Ascending aorta (tissue), 2 donors: ENCODE measurements at regions not wholly inside any gene's neighbourhood (a gene's known extent, or its start where the extent isn't known, plus 50 kb on each side); places are given as distances from the start of the nearest gene placed in this dataset.
A peak's percentile ranks its signal among the peaks of the same experiment; 100 is the strongest.

Experiments used
- DNase-seq, 2 donors: peaks; one replicate each; pipeline ENCODE4 v3.0.0-alpha.2; 2019; ENCODE audit warnings: low spot score in 2 of 2
- H3K27ac ChIP-seq, 2 donors: fragments of 200-600 bp; sonication (generic); one replicate each; pipeline ENCODE4 v1.5.1; 2016 to 2017; ENCODE audit warnings: mild to moderate bottlenecking in 1 of 2
- H3K27me3 ChIP-seq: fragments of 200-600 bp; sonication (generic); one replicate; pipeline ENCODE4 v1.5.1; 2017
- H3K36me3 ChIP-seq, 2 donors: fragments of 200-600 bp; sonication (generic); one replicate each; pipeline ENCODE4 v1.5.1; 2016
- H3K4me1 ChIP-seq, 2 donors: fragments of 200-600 bp; sonication (generic); one replicate each; pipeline ENCODE4 v1.5.1; 2016 to 2017; ENCODE audit warnings: mild to moderate bottlenecking in 1 of 2
- H3K4me3 ChIP-seq, 2 donors: fragments of 200-600 bp; sonication (generic); one replicate each; pipeline ENCODE4 v1.5.1; 2016 to 2017; ENCODE audit warnings: mild to moderate bottlenecking in 1 of 2
- H3K9me3 ChIP-seq, 2 donors: fragments of 200-600 bp; sonication (generic); one replicate each; pipeline ENCODE4 v1.5.1; 2016
- CTCF ChIP-seq, 3 experiments: fragments of 200-600 bp in 2 of 3; fragments of 450-650 bp in 1 of 3; sonication (generic) in 2 of 3; IDR thresholded peaks; one replicate each; pipeline ENCODE4 v1.5.1; 2016 to 2019; ENCODE audit warnings: antibody characterized with exemption in 3 of 3, mild to moderate bottlenecking in 1 of 3, moderate library complexity in 1 of 3
- intact Hi-C: fragments of 100-400 bp; cut with DNase I; formaldehyde crosslinking; loops from one replicate; pipeline ENCODE4 v1.15.1; 2023

- no peak overlapping the region for H3K4me3 ChIP-seq
- intact Hi-C loops: no loop called here
- H3K27ac ChIP-seq: no peak overlapping the region
- no peaks in the 10 kb centered on the region for H3K4me1 ChIP-seq
- no peak for DNase-seq
- TF ChIP-seq CTCF (IDR thresholded peaks at IDR 0.05): no peak
- no peaks in the 10 kb centered on the region for H3K36me3 ChIP-seq
- no peaks in the 10 kb centered on the region for H3K27me3 ChIP-seq
- H3K9me3 ChIP-seq: no peaks in the 10 kb centered on the region
Observed at GRCh38 chr15:94580211-94580885, 349.0 kb downstream of the MCTP2 start.

GRCh38 chr15:94582368-94582767 lies 351.0 kb downstream of the MCTP2 start:
- no peak overlapping the region for H3K27ac ChIP-seq
- DNase-seq: no peak

GRCh38 chr15:94584833-94585244 lies 353.5 kb downstream of the MCTP2 start:
- Histone ChIP-seq H3K36me3 (no peaks in the 10 kb centered on the region), H3K4me1 (no peaks in the 10 kb centered on the region), H3K27me3 (no peaks in the 10 kb centered on the region), H3K4me3 (no peak overlapping the region), H3K9me3 (no peaks in the 10 kb centered on the region), H3K27ac (no peak overlapping the region)
- intact Hi-C loops: no loop called here
- no peak for TF ChIP-seq CTCF (IDR thresholded peaks at IDR 0.05)
- no peak for DNase-seq

More at GRCh38 chr15:94582368-94582767, 351.0 kb downstream of the MCTP2 start:
- Histone ChIP-seq H3K4me1 (no peaks in the 10 kb centered on the region), H3K36me3 (no peaks in the 10 kb centered on the region), H3K9me3 (no peaks in the 10 kb centered on the region), H3K4me3 (no peak overlapping the region), H3K27me3 (no peaks in the 10 kb centered on the region)
- peak in 1 of 3 experiments; percentile 25 for TF ChIP-seq CTCF (IDR thresholded peaks at IDR 0.05)
- intact Hi-C loops: no loop called here

- Histone ChIP-seq H3K36me3 (no peaks in the 10 kb centered on the region), H3K4me3 (no peak overlapping the region), H3K4me1 (no peaks in the 10 kb centered on the region), H3K27me3 (no peaks in the 10 kb centered on the region), H3K9me3 (no peaks in the 10 kb centered on the region), H3K27ac (no peak overlapping the region)
- intact Hi-C loops: no loop called here
- no peak for DNase-seq
- no peak for TF ChIP-seq CTCF (IDR thresholded peaks at IDR 0.05)
Observed at GRCh38 chr15:94586099-94586498, 354.7 kb downstream of the MCTP2 start.

GRCh38 chr15:94587113-94587512 lies 355.8 kb downstream of the MCTP2 start:
- no peaks in the 10 kb centered on the region for H3K9me3 ChIP-seq
- no peaks in the 10 kb centered on the region for H3K4me1 ChIP-seq
- H3K4me3 ChIP-seq: no peak overlapping the region
- H3K27me3 ChIP-seq: no peaks in the 10 kb centered on the region
- TF ChIP-seq CTCF (IDR thresholded peaks at IDR 0.05): no peak
- no peaks in the 10 kb centered on the region for H3K36me3 ChIP-seq
- no peak for DNase-seq
- no peak overlapping the region for H3K27ac ChIP-seq
- intact Hi-C loops: no loop called here

- Histone ChIP-seq H3K27me3 (no peaks in the 10 kb centered on the region), H3K36me3 (no peaks in the 10 kb centered on the region), H3K9me3 (no peaks in the 10 kb centered on the region), H3K4me3 (no peak overlapping the region), H3K4me1 (no peaks in the 10 kb centered on the region), H3K27ac (no peak overlapping the region)
- TF ChIP-seq CTCF (IDR thresholded peaks at IDR 0.05): no peak
- DNase-seq: no peak
- intact Hi-C loops: no loop called here
Observed at GRCh38 chr15:94588993-94589392, 357.6 kb downstream of the MCTP2 start.
